Muscle layer of duodenum (tissue), 2 donors: ENCODE measurements at regions not wholly inside any gene's neighbourhood (a gene's known extent, or its start where the extent isn't known, plus 50 kb on each side); places are given as distances from the start of the nearest gene placed in this dataset.
"Not testable (repeated sequence)": the region's sequence is repeated elsewhere in the genome, so short reads cannot be mapped to it uniquely, and the experiment has no call there.

Experiments used
- H3K27ac ChIP-seq: one replicate; pipeline ENCODE4 v1.7.0; 2013; ENCODE audit warnings: mild to moderate bottlenecking, low read length
- H3K27me3 ChIP-seq: one replicate; pipeline ENCODE4 v1.7.0; 2013; ENCODE audit warnings: low read depth, mild to moderate bottlenecking, control low read depth, low read length
- H3K36me3 ChIP-seq, 2 donors: one replicate each; pipeline ENCODE4 v1.7.0; 2013; ENCODE audit warnings: low read length in 2 of 2, control low read depth in 1 of 2, mild to moderate bottlenecking in 1 of 2; ENCODE audit not compliant: insufficient read depth in 2 of 2, control insufficient read depth in 1 of 2
- H3K4me1 ChIP-seq, 2 donors: one replicate each; pipeline ENCODE4 v1.7.0; 2013; ENCODE audit warnings: low read length in 2 of 2, mild to moderate bottlenecking in 2 of 2, control low read depth in 1 of 2, moderate library complexity in 1 of 2; ENCODE audit not compliant: insufficient read depth in 2 of 2, control insufficient read depth in 1 of 2
- H3K4me3 ChIP-seq, 2 donors: one replicate each; pipeline ENCODE4 v1.7.0; 2013; ENCODE audit warnings: low read length in 2 of 2, low read depth in 1 of 2, mild to moderate bottlenecking in 1 of 2
- H3K9me3 ChIP-seq, 2 donors: one replicate each; pipeline ENCODE4 v1.7.0; 2013; ENCODE audit warnings: low read length in 2 of 2, control low read depth in 1 of 2, mild to moderate bottlenecking in 1 of 2; ENCODE audit not compliant: control insufficient read depth in 1 of 2
- donor health status: healthy.

DNA sequence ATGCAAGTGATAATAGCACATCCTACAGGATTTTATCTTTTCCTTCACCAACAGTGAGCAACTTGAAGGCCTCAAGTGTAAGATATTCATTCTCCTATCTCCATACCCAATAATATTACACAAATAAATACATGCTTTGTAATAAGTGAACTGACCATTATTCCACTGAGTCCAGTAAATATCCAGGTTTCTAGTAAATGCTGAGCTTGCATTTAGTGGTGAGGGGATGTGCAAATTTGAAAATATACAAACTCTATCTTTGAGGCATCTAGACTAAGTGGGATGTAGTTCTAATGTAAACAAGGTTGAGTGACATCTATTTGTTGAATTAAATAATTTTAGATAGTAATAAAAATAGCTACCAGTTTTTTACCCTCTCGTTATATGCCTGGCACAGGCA lies 587.6 kb upstream of the IL12A start:
- H3K4me3 ChIP-seq = no peak overlapping the region
- H3K36me3 ChIP-seq = no peaks in the 10 kb centered on the region
- no peaks in the 10 kb centered on the region for H3K4me1 ChIP-seq
- H3K27ac ChIP-seq = no peak overlapping the region
- H3K9me3 ChIP-seq = peaks cover 0 to 4% of the 10 kb centered on the region in 2 donors
- no peaks in the 10 kb centered on the region for H3K27me3 ChIP-seq

- H3K4me3 ChIP-seq, H3K27me3 ChIP-seq, H3K27ac ChIP-seq, H3K4me1 ChIP-seq, H3K36me3 ChIP-seq: not testable (repeated sequence)
- peaks cover 0 to 12% of the 10 kb centered on the region in 2 donors for H3K9me3 ChIP-seq
Measured at GRCh38 chr3:159409711-159410110, 578.9 kb upstream of the IL12A start.

DNA sequence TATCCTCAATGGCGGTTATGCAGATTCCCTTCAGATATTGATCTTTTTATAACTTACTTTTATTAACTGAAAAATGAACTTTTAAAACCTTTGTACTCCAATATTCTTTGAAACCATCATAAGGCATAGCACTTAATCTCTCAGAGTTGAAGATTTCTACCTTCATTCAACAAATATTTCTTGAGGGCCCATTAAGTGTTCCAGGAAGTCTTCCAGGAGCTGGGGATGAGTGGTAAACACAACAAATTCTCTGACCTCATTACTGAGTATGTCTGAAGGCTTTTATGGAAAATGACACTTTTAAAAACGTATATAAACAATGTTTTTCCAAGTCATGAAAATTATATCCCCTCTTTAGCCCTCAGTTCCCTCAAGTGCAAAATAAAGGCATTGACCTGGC lies 575.3 kb upstream of the IL12A start:
- peaks cover 0 to 9% of the 10 kb centered on the region in 2 donors for H3K9me3 ChIP-seq
- H3K27ac ChIP-seq = no peak overlapping the region
- H3K4me1 ChIP-seq = no peaks in the 10 kb centered on the region
- H3K36me3 ChIP-seq = no peaks in the 10 kb centered on the region
- H3K4me3 ChIP-seq = no peak overlapping the region
- no peaks in the 10 kb centered on the region for H3K27me3 ChIP-seq

DNA sequence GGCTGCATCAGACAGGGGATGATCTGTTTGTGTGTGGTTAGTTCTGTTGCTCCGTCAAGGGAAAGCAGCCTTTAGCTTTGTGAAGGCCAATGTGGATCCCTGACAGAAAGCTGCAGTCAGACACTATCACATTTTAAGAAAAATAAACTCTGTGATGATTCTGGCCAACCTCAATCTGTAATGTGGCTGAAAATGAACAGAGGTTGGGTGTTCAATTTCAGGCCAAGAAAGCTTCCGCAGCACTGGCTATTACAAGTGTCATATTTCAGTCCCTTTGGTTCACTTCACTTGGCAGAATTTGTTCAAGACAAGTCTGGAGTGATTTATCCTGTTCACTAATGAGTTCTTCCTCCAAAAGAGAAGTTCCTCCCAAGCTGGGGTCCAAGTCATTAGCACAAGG lies 571.8 kb upstream of the IL12A start:
- Histone ChIP-seq H3K27ac (no peak overlapping the region), H3K4me3 (no peak overlapping the region), H3K36me3 (no peaks in the 10 kb centered on the region), H3K27me3 (no peaks in the 10 kb centered on the region), H3K9me3 (no peaks in the 10 kb centered on the region), H3K4me1 (no peaks in the 10 kb centered on the region)

- H3K9me3 ChIP-seq = no peaks in the 10 kb centered on the region
- H3K27me3 ChIP-seq = no peaks in the 10 kb centered on the region
- no peaks in the 10 kb centered on the region for H3K4me1 ChIP-seq
- H3K4me3 ChIP-seq = no peak overlapping the region
- H3K27ac ChIP-seq = no peak overlapping the region
- H3K36me3 ChIP-seq = no peaks in the 10 kb centered on the region
Measured at GRCh38 chr3:159417761-159418160, 570.9 kb upstream of the IL12A start.

- no peaks in the 10 kb centered on the region for H3K36me3 ChIP-seq
- H3K27ac ChIP-seq = no peak overlapping the region
Measured at GRCh38 chr3:159418571-159419526, 569.8 kb upstream of the IL12A start.

GRCh38 chr3:159429702-159430101 lies 558.9 kb upstream of the IL12A start:
- Histone ChIP-seq H3K9me3 (no peaks in the 10 kb centered on the region), H3K27me3 (no peaks in the 10 kb centered on the region), H3K4me1 (no peaks in the 10 kb centered on the region)

More at GRCh38 chr3:159418571-159419526, 569.8 kb upstream of the IL12A start:
- no peaks in the 10 kb centered on the region for H3K4me1 ChIP-seq
- no peaks in the 10 kb centered on the region for H3K27me3 ChIP-seq
- no peaks in the 10 kb centered on the region for H3K9me3 ChIP-seq
- H3K4me3 ChIP-seq = no peak overlapping the region

GRCh38 chr3:159432682-159433340 lies 555.8 kb upstream of the IL12A start:
- no peak overlapping the region for H3K27ac ChIP-seq
- no peaks in the 10 kb centered on the region for H3K4me1 ChIP-seq

More at GRCh38 chr3:159429702-159430101, 558.9 kb upstream of the IL12A start:
- H3K4me3 ChIP-seq = no peak overlapping the region
- H3K27ac ChIP-seq = no peak overlapping the region
- H3K36me3 ChIP-seq = no peaks in the 10 kb centered on the region

DNA sequence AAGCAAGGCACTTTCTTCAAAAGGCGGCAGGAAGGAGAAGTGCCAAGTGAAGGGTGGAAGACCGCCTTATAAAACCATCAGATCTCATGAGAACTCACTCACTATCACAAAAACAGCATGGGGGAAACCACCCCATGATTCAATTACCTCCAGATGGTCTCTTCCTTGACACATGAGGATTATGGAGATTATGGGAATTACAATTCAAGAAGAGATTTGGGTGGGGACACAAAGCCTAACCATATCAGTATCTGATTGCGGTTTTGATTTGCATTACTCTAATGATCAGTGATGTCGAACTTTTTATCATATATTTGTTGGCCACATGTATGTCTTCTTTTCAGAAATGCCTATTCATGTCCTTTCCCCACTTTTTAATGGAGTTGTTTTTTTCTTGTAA lies 549.3 kb upstream of the IL12A start:
- no peaks in the 10 kb centered on the region for H3K9me3 ChIP-seq
- no peaks in the 10 kb centered on the region for H3K36me3 ChIP-seq
- H3K27me3 ChIP-seq = no peaks in the 10 kb centered on the region
- H3K27ac ChIP-seq = no peak overlapping the region
- no peak overlapping the region for H3K4me3 ChIP-seq
- no peaks in the 10 kb centered on the region for H3K4me1 ChIP-seq

More at GRCh38 chr3:159432682-159433340, 555.8 kb upstream of the IL12A start:
- Histone ChIP-seq H3K9me3 (no peaks in the 10 kb centered on the region), H3K36me3 (no peaks in the 10 kb centered on the region), H3K4me3 (no peak overlapping the region), H3K27me3 (no peaks in the 10 kb centered on the region)

- no peaks in the 10 kb centered on the region for H3K36me3 ChIP-seq
Measured at GRCh38 chr3:159441279-159441678, 547.4 kb upstream of the IL12A start.

DNA sequence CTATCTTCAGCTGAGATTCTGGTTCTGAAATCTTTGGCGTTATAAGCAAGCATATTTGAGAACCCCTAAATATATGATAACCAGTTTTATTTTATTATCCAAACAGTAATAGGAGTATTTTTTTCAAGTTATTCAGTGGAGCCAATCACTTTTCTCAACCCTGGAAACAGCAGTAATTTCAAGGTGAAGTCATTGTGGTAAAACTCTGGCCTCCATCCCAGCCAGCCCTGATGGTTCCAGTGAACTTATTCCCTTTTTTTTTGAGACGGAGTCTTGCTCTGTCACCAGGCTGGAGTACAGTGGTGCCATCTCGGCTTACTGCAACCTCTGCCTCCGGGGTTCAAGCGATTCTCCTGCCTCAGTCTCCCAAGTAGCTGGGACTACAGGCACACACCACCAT lies 545.4 kb upstream of the IL12A start:
- Histone ChIP-seq H3K27ac (no peak overlapping the region), H3K4me3 (no peak overlapping the region), H3K9me3 (no peaks in the 10 kb centered on the region), H3K4me1 (no peaks in the 10 kb centered on the region), H3K27me3 (no peaks in the 10 kb centered on the region), H3K36me3 (no peaks in the 10 kb centered on the region)

More at GRCh38 chr3:159441279-159441678, 547.4 kb upstream of the IL12A start:
- Histone ChIP-seq H3K27me3 (no peaks in the 10 kb centered on the region), H3K4me3 (no peak overlapping the region), H3K27ac (no peak overlapping the region), H3K9me3 (no peaks in the 10 kb centered on the region), H3K4me1 (no peaks in the 10 kb centered on the region)
